ENCODE measurements at regions not wholly inside any gene's neighbourhood (a gene's known extent, or its start where the extent isn't known, plus 50 kb on each side); places are given as distances from the start of the nearest gene placed in this dataset.

GRCh38 chr6:6495851-6496250, 92.7 kb upstream of the LY86 start:
- ATAC-seq (ENCODE audit: low FRiP score) (peak; percentile 58), DNase-seq (ENCODE audit: low spot score) (no peak)
- TF ChIP-seq CTCF (IDR thresholded peaks at IDR 0.05): no peak

GRCh38 chr6:6497541-6497940, 91.0 kb upstream of the LY86 start:
- no peak for TF ChIP-seq CTCF (IDR thresholded peaks at IDR 0.05)
- ATAC-seq (ENCODE audit: low FRiP score) (no peak), DNase-seq (ENCODE audit: low spot score) (no peak)

- no peak for ATAC-seq (ENCODE audit: low FRiP score)
- no peak for TF ChIP-seq CTCF (IDR thresholded peaks at IDR 0.05)
- DNase-seq (ENCODE audit: low spot score): no peak
Observed at GRCh38 chr6:6497976-6498375, 90.5 kb upstream of the LY86 start.

- ATAC-seq (ENCODE audit: low FRiP score): no peak
- TF ChIP-seq CTCF (IDR thresholded peaks at IDR 0.05): no peak
- DNase-seq (ENCODE audit: low spot score): no peak
Observed at GRCh38 chr6:6503191-6503590, 85.3 kb upstream of the LY86 start.

- no peak for ATAC-seq (ENCODE audit: low FRiP score)
Observed at GRCh38 chr6:6505111-6505510, 83.4 kb upstream of the LY86 start.

GRCh38 chr6:6508643-6509042, 79.9 kb upstream of the LY86 start:
- DNase-seq (ENCODE audit: low spot score): no peak
- ATAC-seq (ENCODE audit: low FRiP score): no peak
- no peak for TF ChIP-seq CTCF (IDR thresholded peaks at IDR 0.05)

More at GRCh38 chr6:6505111-6505510, 83.4 kb upstream of the LY86 start:
- no peak for DNase-seq (ENCODE audit: low spot score)
- no peak for TF ChIP-seq CTCF (IDR thresholded peaks at IDR 0.05)

GRCh38 chr6:6509284-6509683, 79.2 kb upstream of the LY86 start:
- DNase-seq (ENCODE audit: low spot score) (no peak), ATAC-seq (ENCODE audit: low FRiP score) (no peak)
- TF ChIP-seq CTCF (IDR thresholded peaks at IDR 0.05): no peak
